GM21737 (cell line): ENCODE measurements at regions not wholly inside any gene's neighbourhood (a gene's known extent, or its start where the extent isn't known, plus 50 kb on each side); places are given as distances from the start of the nearest gene placed in this dataset.

Experiments
- ATAC-seq: cut with Tn5 transposase; IDR thresholded peaks from one replicate; pipeline ENCODE4 v1.9.1; 2021; ENCODE audit warnings: mild to moderate bottlenecking, moderate library complexity; ENCODE audit not compliant: unreplicated experiment

DNA sequence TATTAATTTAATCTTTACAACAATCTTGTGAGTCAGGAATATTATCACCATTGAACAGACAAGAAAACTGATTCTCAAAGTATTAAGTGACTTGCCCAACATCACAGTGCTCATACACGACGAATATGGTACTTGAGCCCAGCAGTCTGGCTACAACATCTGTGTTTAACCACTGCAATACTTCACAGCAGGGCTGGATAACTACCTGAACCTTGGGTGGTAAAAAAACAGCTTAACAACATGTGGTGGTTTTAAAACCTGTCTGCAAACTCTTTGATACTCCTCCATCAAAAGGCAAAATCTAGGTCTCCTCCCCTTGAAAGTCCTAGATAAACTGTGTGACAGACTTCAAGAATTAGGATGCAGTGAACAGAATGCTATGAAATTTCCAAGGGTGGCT lies 424.6 kb upstream of the CADM1 start:
- ATAC-seq: no peak

DNA sequence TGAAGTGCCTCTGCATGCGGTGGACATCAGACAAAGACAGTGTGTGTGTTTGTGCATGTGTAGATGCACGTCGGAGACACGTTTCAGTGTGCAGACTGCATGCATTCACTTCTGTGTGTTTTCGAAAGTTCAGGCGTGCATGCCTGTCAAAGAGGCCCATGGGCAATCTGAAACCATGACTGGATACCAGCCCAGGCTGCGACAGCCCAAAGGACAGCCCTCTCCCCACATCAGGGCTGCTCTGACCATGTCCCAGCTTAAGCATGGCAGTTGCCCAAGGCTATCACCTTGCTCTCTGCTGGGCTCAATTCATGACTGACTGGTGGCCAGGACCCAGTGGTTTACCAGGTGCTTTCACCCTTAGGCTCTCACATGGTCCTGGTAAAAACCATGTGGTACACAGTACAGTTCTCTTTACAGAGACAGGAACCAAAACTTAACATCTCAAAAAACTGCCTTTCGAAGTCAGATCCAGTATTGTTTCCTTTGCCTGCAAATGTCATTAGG lies 423.7 kb upstream of the CADM1 start:
- peak; percentile 42 for ATAC-seq

- ATAC-seq: no peak
Observed at GRCh38 chr11:115926601-115927000, 422.4 kb upstream of the CADM1 start.

DNA sequence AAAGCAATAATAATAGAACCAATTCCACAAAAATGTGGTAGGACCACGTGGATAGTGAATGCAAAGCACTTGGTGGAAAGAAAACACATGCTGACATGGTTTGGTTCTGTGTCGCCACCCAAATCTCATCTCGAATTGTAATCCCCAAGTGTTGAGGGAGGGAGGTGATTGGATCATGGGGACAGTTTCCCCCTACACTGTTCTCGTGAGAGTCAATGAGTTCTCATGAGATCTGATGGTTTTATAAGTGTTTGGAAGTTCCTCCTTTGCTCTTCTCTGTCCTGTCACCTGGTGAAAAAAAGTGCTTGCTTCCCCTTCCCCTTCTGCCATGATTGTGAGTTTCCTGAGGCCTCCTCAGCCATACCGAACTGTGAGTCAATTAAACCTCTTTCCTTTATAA lies 421.9 kb upstream of the CADM1 start:
- no peak for ATAC-seq

DNA sequence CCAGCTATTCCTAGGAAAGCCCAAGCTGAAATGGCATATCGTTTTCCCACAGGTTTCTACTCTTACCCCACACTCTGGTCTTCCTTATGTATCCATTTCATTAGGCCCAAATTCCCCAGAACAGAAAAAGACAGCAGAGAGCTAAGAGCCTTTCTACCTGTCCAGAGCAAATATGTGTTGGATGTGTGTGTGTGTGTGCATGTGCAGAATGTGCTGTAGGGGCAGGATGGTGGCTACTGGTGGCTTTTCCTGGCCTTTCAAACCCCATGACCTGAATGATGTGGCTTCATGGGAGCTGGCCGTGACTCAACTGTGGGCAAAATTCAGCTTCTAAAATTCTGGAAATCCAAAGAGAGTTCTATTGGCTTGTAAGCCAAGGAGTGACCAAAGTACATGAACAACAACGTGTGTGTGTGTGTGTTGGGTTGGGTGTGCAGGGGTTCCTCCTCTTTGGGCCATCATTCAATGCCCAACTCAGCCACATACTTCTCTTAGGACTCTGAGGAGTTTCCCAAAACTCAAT lies 421.4 kb upstream of the CADM1 start:
- ATAC-seq: no peak

DNA sequence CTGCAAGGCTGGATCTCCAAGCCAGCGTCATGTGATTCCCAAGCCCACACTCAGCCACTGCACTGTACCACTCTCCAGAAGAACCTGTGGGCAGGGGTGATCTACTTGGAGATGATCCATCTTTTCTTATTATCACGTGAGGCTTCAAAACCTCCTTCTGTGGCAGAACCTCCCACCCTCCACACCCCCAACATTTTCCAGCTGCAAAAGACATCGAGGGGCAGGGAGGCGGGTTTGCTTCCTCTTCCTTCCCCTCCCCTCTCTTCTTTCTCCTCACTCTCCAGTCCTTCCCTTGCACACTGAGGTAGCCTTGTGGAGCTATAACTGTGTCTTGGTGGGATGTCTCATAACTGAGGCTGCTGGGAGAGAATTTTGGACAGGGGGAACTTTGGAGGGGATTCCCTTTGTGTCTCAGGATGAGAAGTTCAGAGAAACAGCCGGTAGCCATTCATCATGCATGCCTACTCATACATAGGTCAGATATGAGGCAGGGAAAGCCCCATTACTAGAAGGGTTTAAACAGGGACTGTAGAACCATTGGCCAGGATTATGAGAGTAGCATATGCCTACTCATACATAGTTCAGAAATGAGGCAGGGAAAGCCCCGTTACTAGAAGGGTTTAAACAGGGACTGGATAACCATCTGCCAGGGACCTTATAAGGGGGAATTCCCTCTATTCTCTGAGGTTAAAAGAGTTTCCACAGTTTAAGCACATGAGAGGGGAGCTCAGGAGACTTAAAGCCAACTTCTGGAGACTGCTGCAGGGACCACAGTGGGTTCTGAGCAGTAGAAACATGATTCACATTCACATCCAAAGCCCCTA lies 420.7 kb upstream of the CADM1 start:
- ATAC-seq: peak; percentile 75

- no peak for ATAC-seq
Observed at GRCh38 chr11:115922876-115923275, 418.7 kb upstream of the CADM1 start.

- no peak for ATAC-seq
Observed at GRCh38 chr11:115921986-115922385, 417.8 kb upstream of the CADM1 start.

DNA sequence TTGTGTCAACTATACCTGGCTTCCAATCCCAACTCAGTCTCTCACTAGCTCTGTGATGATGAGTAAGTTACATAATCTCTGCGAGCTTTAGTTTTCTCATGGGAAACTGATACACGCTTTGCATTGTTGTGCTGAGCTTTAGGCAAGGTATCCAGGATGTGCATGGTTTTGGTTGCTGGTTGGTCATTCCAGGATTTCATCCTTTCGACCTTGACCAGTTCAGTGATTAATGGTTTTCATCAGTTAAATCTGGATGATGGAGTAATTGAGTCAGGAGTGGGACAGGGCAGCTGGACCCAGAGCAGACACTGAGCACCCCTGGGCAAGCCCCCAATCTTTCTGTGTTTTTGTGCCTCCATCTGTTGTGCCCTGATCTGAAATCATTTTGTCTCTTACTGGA lies 417.3 kb upstream of the CADM1 start:
- no peak for ATAC-seq

DNA sequence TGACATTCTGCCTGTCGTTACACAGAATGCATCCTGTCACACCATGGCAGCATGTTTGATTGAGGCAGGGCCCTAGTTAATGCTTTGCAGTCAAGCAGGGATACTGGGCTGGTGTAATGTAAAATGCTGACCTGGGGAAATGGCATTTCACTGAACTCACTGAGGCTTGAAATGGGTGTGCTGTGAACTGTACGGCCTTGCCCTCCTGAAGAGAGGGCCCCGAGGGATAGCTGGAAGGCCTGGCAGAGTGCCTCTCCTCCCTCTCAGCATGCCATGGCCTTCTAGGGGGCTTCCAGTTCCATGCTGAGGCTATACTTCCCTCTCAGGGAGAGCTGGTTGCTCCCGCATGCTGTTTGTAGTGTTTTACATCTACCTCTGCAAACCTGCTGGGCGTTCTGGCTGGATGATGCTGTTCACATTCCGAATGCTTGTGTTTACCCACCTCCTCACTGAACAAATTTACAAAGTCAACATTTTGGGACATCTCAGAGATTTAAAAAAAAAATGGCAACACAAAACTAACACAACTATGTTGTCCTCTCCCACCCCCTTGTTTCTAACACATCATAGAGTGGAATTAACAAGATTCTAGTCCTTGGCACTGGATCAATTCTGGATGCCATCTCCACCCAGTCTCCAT lies 416.7 kb upstream of the CADM1 start:
- ATAC-seq: no peak

DNA sequence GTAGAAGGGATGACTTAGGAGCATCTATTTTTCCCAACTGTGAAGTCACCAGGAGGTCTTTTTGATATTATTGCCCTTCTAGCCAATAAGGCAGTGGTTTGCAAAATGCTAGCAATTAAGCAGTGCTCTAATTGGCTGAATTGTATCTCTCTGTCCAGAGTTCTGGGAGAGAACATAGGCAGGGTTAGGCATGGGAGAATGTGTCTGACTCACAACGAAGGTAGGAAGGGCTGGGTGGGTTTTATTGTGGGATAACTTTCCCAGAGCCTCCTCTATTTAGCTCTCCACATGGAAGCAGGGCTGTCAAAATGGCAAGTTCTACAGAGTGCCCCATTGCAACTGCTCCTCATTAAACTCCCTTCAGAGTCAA lies 415.9 kb upstream of the CADM1 start:
- ATAC-seq: no peak

DNA sequence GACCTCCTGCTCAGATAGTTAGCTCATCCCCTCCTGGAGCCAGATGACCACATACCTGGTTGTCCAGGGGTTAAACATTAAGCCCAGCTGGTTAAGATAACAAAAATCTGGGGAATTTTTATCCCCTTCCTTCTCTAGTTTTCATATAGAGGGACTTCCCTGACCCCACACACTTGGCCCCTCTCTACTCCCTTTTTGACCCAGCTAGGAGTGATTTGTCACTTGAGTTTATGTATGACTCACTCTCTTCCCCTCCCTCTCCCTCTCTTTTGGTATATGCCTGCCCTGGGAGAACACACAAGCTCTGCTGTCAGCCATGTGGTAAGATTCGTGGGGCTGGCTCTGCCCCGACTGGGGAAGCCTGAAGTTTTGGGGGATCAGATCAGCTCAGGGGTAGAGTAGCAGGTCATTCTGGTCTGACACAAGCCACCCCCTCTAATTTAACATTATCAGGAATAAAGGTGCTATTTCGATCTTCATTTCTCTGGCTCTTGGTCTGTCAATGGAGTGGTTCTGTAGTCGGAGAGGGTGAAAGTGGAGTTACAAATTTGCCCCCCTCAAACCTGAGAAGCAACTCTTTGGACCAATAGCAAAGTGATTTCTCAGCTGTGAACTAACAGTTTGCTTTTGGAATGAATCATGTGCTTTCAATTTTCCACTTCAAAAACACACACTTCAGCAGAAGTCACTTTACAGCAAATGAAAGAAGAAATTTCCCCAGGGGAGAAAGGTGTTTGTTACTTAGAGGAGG lies 415.3 kb upstream of the CADM1 start:
- ATAC-seq: peak; percentile 50

- no peak for ATAC-seq
Observed at GRCh38 chr11:115918576-115918975, 414.4 kb upstream of the CADM1 start.

DNA sequence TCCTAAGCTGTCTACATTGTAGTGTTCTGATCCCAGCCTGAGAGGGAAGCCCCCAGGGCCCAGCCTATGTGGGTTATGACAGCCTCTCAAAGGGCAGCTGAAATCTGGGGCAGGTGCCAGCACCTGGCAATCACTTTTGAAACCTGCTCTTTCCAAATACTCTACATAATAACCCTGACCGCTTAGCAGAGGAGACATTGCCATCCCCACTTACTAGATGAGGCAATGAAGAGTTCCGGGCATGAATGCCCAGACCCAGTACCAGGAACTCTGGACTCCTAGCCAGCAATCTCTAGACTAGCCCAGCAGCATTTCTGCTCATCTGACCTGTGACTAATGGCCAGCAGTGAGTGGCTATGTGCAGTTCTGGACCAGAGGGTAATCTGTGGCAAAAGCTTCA lies 412.4 kb upstream of the CADM1 start:
- ATAC-seq: no peak

DNA sequence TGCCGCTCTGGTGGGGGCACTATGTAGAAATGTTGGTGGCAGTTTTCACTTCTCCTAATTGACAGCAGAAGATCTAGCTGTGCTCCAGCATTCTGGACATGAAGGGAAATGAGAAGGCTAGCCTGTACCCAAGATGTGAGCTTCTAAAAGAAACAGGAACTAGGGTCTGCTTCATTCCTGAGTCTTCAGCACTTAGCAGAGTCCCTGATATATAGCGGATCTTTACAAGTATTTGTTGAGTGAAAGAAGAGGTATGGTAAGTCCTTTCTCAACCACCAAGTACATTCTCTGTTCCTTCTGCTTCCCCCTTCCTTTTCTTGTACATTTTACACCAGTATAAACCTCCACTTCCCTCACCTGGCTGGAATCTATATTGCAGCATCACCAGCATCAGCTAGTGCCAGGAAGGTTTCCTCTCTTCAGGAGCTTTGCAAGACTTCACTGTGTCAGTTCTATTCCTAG lies 408.3 kb upstream of the CADM1 start:
- ATAC-seq: no peak

DNA sequence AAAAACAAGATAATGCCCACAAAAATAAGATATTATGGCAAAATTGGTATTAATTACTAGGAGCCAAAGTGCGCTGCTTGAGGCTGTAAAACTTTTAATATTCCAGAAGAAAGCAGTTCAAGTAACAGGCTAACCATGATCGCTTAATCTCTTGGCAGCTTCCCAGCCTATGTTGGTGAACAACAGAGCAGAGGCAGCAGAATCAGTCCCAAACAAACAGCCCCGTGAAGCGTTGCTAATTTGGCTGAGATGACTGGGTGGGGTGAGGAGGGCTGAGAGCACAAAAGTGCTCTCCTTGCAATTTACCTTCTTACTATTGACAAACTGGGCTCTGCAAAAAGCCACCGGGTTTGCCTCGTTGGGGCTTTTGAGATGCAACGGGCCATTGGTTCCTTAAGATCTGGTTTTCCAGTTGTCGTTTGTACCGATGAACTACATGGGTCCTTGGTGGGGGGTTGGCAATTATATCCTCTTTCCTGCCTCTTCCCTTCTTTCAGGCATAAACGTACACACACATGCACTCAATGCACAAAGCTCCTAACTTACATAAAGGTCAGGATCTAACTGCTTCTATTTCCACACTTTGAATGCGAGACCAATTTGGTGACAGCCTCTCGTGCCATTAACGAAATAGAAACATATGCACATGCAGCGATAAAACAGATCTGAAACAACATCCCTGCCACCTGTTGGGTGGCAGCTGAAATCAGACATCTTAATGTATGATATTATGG lies 407.6 kb upstream of the CADM1 start:
- no peak for ATAC-seq

DNA sequence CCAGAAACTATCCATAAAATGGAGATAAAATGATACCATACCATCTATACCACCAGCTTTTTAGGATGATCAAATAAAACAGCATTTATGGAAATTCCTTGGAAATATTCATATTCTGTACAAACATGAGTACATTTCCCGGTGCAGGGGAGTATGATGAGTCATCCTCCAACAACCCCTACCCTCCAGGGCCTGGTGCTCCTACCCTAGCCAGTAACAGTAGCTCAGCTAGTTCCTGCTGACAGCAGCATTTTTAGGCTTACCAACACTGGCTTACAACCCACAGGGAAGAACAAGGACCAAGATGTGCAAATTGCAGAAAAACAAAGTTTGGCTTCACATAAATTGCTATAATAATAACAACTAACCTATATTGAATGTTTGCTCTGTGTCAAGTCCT lies 406.2 kb upstream of the CADM1 start:
- no peak for ATAC-seq

DNA sequence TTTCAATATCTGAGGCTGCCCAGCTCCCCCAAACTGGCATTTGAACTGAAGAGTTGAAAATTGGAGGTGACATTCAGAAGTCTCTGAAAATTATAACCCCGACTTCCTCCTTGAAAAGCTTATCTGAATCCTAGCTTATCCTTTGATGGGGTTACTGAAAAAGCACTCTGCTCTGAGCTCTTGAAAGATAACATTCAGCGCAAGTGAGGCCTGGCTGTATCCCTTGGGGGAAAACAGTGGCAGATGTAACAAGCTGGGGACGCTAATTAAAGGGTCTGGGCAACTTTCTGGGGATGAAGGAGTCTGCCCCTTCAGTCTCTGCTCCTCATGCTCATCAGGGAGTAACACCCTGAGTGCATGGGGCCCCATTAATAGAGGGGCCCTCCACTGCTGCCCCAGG lies 402.0 kb upstream of the CADM1 start:
- no peak for ATAC-seq

- ATAC-seq: no peak
Observed at GRCh38 chr11:115905341-115906000, 401.3 kb upstream of the CADM1 start.

- ATAC-seq: no peak
Observed at GRCh38 chr11:115903179-115903578, 399.0 kb upstream of the CADM1 start.
